ENCODE measurements at regions not wholly inside any gene's neighbourhood (a gene's known extent, or its start where the extent isn't known, plus 50 kb on each side); places are given as distances from the start of the nearest gene placed in this dataset.
"Not testable (repeated sequence)": the region's sequence is repeated elsewhere in the genome, so short reads cannot be mapped to it uniquely, and the experiment has no call there.

GRCh38 chr22:16700390-16700789 is 107.8 kb upstream of the CCT8L2 start:
- TF ChIP-seq CTCF (conservative IDR thresholded peaks at IDR 0.05; ENCODE audit: low read length); EZH2phosphoT487 (IDR thresholded peaks at IDR 0.05; ENCODE audit: borderline replicate concordance, low read depth, low read length): not testable (repeated sequence)

Data from OCI-LY7 (cell line).